Lower leg skin (tissue), 3 donors: ENCODE measurements at regions not wholly inside any gene's neighbourhood (a gene's known extent, or its start where the extent isn't known, plus 50 kb on each side); places are given as distances from the start of the nearest gene placed in this dataset.

Experiments
- POLR2A ChIP-seq, 2 donors: fragments of 450-650 bp; IDR thresholded peaks; one replicate each; pipeline ENCODE4 v1.6.1; 2016 to 2017; ENCODE audit warnings: antibody characterized with exemption in 2 of 2, mild to moderate bottlenecking in 1 of 2, moderate library complexity in 1 of 2
- TF ChIP-seq, protein P1 (sequence below), 3 donors: fragments of 450-650 bp; IDR thresholded peaks; one replicate each; pipeline ENCODE4 v1.5.1; 2016; ENCODE audit warnings: antibody characterized with exemption in 3 of 3, mild to moderate bottlenecking in 3 of 3, moderate library complexity in 2 of 3

DNA sequence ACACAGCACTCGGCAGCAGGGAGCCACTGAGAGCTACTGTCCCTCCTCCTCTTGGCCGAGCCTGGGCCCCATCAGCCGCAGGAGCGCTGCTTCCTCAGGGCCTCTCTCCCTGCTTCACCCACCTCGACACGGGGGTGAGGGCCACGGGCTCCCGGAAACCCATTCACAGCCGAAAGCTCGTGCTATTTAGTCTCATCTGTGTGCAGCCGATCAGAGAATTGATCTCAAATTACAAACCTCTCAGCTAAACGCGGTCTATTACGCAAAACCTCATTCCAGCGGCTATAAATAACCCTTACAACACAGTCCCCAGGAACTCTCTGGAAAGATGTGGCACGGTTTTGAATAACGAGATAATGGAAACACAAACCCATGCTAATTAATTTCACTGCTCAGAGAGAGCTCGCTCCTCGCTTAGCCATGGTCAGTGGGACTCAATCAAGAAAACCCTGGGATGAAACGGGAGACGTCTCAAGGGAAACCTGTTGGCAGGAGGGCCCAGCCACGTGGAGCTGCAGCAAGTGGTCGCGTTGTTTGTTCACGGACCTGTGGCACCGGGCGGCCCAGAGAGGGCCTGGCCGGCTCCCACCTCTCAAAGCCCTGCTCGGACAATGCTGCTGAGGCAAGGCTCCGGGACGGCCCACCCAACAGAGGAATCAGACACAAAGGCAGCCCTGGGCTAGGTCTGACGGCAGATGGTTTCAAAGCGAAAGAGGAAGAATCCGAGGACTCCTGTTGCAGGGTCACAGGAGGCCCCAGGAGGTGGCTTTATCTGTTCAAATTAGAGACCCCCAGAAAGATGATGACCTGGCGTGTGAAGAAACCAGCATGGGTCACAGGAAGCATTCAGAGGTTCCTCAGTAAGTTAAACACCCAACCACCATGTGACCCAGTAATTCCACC lies 210.5 kb downstream of the CTTN start:
- TF ChIP-seq, protein P1, sequence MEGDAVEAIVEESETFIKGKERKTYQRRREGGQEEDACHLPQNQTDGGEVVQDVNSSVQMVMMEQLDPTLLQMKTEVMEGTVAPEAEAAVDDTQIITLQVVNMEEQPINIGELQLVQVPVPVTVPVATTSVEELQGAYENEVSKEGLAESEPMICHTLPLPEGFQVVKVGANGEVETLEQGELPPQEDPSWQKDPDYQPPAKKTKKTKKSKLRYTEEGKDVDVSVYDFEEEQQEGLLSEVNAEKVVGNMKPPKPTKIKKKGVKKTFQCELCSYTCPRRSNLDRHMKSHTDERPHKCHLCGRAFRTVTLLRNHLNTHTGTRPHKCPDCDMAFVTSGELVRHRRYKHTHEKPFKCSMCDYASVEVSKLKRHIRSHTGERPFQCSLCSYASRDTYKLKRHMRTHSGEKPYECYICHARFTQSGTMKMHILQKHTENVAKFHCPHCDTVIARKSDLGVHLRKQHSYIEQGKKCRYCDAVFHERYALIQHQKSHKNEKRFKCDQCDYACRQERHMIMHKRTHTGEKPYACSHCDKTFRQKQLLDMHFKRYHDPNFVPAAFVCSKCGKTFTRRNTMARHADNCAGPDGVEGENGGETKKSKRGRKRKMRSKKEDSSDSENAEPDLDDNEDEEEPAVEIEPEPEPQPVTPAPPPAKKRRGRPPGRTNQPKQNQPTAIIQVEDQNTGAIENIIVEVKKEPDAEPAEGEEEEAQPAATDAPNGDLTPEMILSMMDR (IDR thresholded peaks at IDR 0.05), result no peak
- TF ChIP-seq POLR2A (IDR thresholded peaks at IDR 0.05), result no peak
